22Rv1 (cell line): ENCODE measurements at regions not wholly inside any gene's neighbourhood (a gene's known extent, or its start where the extent isn't known, plus 50 kb on each side); places are given as distances from the start of the nearest gene placed in this dataset.
"Not testable (repeated sequence)": the region's sequence is repeated elsewhere in the genome, so short reads cannot be mapped to it uniquely, and the experiment has no call there.

ENCODE experiments used
- H3K27ac ChIP-seq: fragments of 450-650 bp; 2 replicates; pipeline ENCODE4 v1.5.1; 2017
- CTCF ChIP-seq: fragments of 450-650 bp; IDR thresholded peaks from 2 replicates; pipeline ENCODE4 v1.5.1; 2017; ENCODE audit warnings: mild to moderate bottlenecking
- ZFX ChIP-seq: fragments of 450-650 bp; IDR thresholded peaks from 2 replicates; pipeline ENCODE4 v1.6.1; 2017; ENCODE audit warnings: antibody characterized with exemption, borderline replicate concordance

GRCh38 chr14:43674273-43674672 is 832.8 kb downstream of the FSCB start:
- TF ChIP-seq ZFX = no peak
- no peak for TF ChIP-seq CTCF
- no peak overlapping the region for H3K27ac ChIP-seq

DNA sequence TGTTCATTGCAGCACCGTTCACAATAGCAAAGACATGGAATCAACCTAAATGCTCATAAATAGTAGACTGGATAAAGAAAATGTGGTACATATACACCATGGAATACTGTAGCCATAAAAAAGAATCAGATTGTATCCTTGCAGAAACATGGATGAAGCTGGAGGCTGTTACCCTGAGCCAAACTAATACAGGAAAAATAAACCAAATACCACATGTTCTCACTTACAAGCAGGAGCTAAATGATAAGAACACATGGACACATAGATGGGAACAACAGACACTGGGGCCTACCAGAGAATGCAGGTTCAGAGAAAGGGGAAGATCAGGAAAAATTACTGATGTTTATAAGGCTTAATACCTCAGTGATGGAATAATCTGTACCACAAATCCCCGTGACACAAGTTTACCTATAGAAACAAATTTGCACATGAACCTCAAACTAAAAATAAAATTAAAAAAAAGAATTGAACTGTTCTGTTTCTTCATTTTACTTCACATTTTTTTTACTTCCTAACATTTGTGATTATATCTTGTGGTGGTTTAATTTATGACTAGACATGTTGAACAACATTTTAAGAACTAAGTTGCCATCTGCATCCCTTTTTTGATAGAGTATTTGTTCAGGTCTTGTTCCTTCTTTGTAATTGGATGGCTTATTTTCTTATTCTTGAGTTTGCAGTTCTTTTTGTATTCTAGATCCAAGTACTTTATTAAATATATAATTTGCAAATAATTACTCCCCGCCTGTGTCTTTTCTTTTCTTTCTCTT is 835.2 kb downstream of the FSCB start:
- H3K27ac ChIP-seq = no peak overlapping the region
- TF ChIP-seq CTCF = no peak
- no peak for TF ChIP-seq ZFX

DNA sequence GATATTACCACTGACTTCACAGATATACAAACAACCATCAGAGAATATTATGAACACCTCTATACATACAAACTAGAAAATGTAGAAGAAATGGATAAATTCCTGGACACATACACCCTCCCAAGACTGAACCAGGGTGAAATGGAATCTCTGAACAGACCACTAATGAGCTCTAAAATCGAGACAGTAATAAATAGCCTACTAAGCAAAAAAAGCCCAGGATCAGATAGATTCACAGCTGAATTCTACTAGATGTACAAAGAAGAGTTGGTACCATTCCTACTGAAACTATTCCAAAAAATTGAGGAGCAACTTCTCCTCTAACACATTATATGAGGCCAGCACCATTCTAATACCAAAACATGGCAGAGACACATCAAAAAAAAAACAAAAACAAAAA is 837.7 kb downstream of the FSCB start:
- H3K27ac ChIP-seq = no peak overlapping the region
- no peak for TF ChIP-seq CTCF

GRCh38 chr14:43665570-43666267 is 841.4 kb downstream of the FSCB start:
- TF ChIP-seq ZFX = no peak
- TF ChIP-seq CTCF = no peak
- H3K27ac ChIP-seq = no peak overlapping the region

DNA sequence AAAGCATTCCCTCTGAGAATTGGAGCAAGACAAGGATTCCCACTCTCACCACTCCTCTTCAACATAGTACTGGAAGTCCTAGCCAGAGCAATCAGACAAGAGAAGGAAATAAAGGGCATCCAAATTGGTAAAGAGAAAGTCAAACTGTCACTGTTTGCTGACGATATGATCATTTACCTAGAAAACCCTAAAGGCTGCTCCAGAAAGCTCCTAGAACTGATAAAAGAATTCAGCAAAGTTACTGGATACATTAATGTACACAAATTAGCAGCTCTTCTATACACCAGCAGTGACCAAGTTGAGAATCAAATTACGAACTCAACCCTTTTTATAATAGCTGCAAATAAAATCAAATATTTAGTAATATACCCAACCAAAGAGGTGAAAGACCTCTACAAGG is 851.9 kb downstream of the FSCB start:
- not testable (repeated sequence) for H3K27ac ChIP-seq

DNA sequence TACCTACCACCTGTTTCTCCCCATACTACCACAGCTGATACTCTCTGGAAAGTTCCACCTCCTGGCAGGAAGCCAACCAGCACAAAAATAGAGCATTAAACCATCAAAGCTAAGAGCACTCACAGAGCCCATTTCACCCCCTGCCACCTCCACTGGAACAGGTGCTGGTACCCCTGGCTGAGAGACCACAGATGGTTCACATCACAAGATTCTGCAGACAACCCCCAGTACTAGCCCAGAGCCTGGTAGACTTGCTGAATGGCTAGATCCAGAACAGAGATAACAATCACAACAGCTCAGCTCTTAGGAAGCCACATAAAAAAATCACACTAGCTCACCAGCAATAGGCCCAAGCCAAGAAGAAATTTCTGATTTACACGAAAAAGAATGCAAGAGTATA is 855.2 kb downstream of the FSCB start:
- TF ChIP-seq ZFX = no peak
- TF ChIP-seq CTCF = no peak
- no peak overlapping the region for H3K27ac ChIP-seq

DNA sequence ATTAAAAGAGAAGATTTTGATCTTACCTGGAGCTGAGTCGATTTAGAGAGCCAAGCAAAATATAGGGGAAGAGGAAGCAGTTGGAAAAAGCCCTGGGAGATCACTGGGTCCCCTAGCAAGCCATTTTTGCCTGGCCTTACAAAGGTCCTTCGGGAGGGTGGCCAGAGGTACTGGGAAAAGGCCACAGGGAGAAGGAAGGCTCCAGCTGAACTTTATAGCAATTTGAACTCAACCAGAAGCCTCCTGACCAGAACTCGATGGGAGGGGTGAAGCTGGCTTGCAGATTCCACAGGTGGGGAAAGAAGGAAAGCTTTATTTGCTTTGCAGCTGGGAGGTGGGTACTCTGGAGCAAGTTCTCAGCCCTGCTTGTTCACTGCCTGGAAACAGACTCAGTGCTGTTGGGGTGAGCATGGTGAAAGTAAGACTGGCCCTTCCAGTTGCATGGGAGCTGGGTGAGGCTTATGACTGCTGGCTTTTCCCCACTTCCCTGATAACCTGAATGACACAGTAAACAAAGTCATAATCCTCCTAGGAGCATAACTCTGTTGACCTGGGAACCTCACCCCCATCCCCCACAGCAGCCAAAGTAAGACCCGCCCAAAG is 855.8 kb downstream of the FSCB start:
- TF ChIP-seq ZFX (no peak), CTCF (no peak)
- no peak overlapping the region for H3K27ac ChIP-seq
